ENCODE measurements at regions not wholly inside any gene's neighbourhood (a gene's known extent, or its start where the extent isn't known, plus 50 kb on each side); places are given as distances from the start of the nearest gene placed in this dataset.

DNA sequence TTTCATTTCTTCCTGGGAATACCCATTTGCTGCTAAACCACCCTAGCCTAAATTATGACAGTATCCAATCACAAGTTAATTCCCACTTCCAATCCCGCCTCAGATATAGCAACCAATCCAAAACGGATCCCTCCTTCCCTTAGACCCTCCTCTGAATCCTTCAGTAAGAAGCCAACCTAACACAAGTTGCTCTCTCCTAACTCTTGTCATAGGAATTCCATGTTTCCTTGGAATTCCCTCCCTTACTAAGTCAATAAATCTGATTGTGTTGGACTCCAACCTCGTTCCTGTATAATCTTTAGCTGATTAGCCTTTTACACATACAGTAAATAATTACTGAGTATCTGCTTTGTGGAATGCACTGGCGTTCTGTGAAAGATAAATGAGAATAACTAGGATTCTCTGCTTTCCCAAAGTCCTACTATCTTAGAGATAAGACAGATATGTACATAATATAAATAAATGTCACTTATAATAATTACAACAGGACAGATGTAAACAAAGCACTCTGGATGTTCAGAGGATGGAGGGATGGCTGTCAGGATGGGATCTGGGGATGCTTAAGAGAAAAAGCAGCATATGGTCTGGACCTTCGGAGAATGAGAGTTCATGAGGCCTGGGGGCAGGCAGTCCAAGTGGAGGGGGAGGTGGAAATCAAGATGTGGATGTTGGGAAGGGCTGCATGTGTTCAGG lies 185.8 kb upstream of the SOX5 start:
- no peak for TF ChIP-seq SAFB (IDR thresholded peaks at IDR 0.05; ENCODE audit: borderline replicate concordance, low read depth, low read length)
- no peak for TF ChIP-seq ZNF217 (CRISPR knock-in tag; IDR thresholded peaks at IDR 0.05)
- no peak for TF ChIP-seq SOX6 (IDR thresholded peaks at IDR 0.05)
- no peak for TF ChIP-seq HNRNPK (IDR thresholded peaks at IDR 0.05; ENCODE audit: low read depth, low read length, poor library complexity, severe bottlenecking)
- TF ChIP-seq, protein P1, sequence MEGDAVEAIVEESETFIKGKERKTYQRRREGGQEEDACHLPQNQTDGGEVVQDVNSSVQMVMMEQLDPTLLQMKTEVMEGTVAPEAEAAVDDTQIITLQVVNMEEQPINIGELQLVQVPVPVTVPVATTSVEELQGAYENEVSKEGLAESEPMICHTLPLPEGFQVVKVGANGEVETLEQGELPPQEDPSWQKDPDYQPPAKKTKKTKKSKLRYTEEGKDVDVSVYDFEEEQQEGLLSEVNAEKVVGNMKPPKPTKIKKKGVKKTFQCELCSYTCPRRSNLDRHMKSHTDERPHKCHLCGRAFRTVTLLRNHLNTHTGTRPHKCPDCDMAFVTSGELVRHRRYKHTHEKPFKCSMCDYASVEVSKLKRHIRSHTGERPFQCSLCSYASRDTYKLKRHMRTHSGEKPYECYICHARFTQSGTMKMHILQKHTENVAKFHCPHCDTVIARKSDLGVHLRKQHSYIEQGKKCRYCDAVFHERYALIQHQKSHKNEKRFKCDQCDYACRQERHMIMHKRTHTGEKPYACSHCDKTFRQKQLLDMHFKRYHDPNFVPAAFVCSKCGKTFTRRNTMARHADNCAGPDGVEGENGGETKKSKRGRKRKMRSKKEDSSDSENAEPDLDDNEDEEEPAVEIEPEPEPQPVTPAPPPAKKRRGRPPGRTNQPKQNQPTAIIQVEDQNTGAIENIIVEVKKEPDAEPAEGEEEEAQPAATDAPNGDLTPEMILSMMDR (IDR thresholded peaks at IDR 0.05 in 2 of 3, conservative IDR thresholded peaks at IDR 0.05 in 1 of 3; ENCODE audit: insufficient read depth in 2 of 3, low read depth in 1 of 3, low read length in 3 of 3), result no peak
